HEK293 (cell line): ENCODE measurements at regions not wholly inside any gene's neighbourhood (a gene's known extent, or its start where the extent isn't known, plus 50 kb on each side); places are given as distances from the start of the nearest gene placed in this dataset.

Source experiments
- CTCF ChIA-PET: fragments of 350-600 bp; formaldehyde crosslinking; extraction: SDS; loops from one replicate; lab custom pipeline; 2021; ENCODE audit warnings: antibody characterized with exemption; lab: Yijun Ruan, JAX
- POLR2A ChIA-PET: fragments of 300-600 bp; formaldehyde crosslinking; extraction: SDS; loops from one replicate; lab custom pipeline; 2020; ENCODE audit warnings: antibody characterized with exemption, inconsistent platforms; lab: Yijun Ruan, JAX
- H3K27ac ChIP-seq: fragments of 200-500 bp; sonication (Bioruptor generic); 2 replicates; pipeline ENCODE4 v1.5.1; 2014; ENCODE audit warnings: low read depth, low read length, control low read depth, inconsistent platforms; ENCODE audit errors: extremely low read depth
- H3K36me3 ChIP-seq, 2 experiments: fragments of 200-500 bp in 1 of 2; sonication (Bioruptor generic) in 1 of 2; 1 replicate in 1 of 2; 2 replicates in 1 of 2; pipeline ENCODE4 v1.5.1; 2014 to 2017; ENCODE audit warnings: inconsistent platforms in 2 of 2, low read length in 2 of 2; ENCODE audit not compliant: control insufficient read depth in 2 of 2, insufficient read depth in 1 of 2
- H3K4me1 ChIP-seq: fragments of 200-500 bp; sonication (Bioruptor generic); 2 replicates; pipeline ENCODE4 v1.5.1; 2014; ENCODE audit warnings: mild to moderate bottlenecking, low read length, inconsistent platforms; ENCODE audit not compliant: control insufficient read depth, insufficient read depth
- H3K4me3 ChIP-seq: 2 replicates; pipeline ENCODE4 v1.5.1; 2011; ENCODE audit warnings: low read depth, mild to moderate bottlenecking, control low read depth, low read length, moderate library complexity
- H3K9me3 ChIP-seq: fragments of 200-500 bp; sonication (Bioruptor generic); 2 replicates; pipeline ENCODE4 v1.5.1; 2014; ENCODE audit warnings: low read depth, low read length, inconsistent platforms; ENCODE audit not compliant: control insufficient read depth, insufficient read depth
- BCL6B ChIP-seq: fragments of 450-650 bp; formaldehyde crosslinking; IDR thresholded peaks from 2 replicates; pipeline ENCODE4 v1.5.1; 2017; ENCODE audit warnings: missing biosample characterization, missing genetic modification characterization
- GFI1B ChIP-seq: fragments of 450-650 bp; formaldehyde crosslinking; IDR thresholded peaks from 2 replicates; pipeline ENCODE4 v1.5.1; 2016; ENCODE audit warnings: missing biosample characterization, missing genetic modification characterization
- HIC1 ChIP-seq: fragments of 450-650 bp; formaldehyde crosslinking; IDR thresholded peaks from 2 replicates; pipeline ENCODE4 v1.5.1; 2016; ENCODE audit warnings: missing biosample characterization, missing genetic modification characterization
- IKZF3 ChIP-seq: fragments of 450-650 bp; IDR thresholded peaks from 2 replicates; pipeline ENCODE4 v1.5.0; 2018; ENCODE audit warnings: missing biosample characterization, mild to moderate bottlenecking, missing genetic modification characterization, moderate library complexity
- KLF7 ChIP-seq: fragments of 450-650 bp; formaldehyde crosslinking; IDR thresholded peaks from 2 replicates; pipeline ENCODE4 v1.5.1; 2016; ENCODE audit warnings: missing biosample characterization, missing genetic modification characterization, borderline replicate concordance
- MEIS1 ChIP-seq: sonication (generic); formaldehyde crosslinking; IDR thresholded peaks from 2 replicates; pipeline ENCODE4 v1.8.1; 2022; ENCODE audit warnings: missing genetic modification reagents, mild to moderate bottlenecking, borderline replicate concordance
- SCRT1 ChIP-seq: fragments of 450-650 bp; formaldehyde crosslinking; IDR thresholded peaks from 2 replicates; pipeline ENCODE4 v1.5.1; 2016; ENCODE audit warnings: missing biosample characterization, missing genetic modification characterization, borderline replicate concordance
- ZBTB1 ChIP-seq: fragments of 450-650 bp; formaldehyde crosslinking; IDR thresholded peaks from 2 replicates; pipeline ENCODE4 v1.5.1; 2016; ENCODE audit warnings: missing biosample characterization, missing genetic modification characterization
- ZEB2 ChIP-seq: fragments of 450-650 bp; formaldehyde crosslinking; IDR thresholded peaks from 2 replicates; pipeline ENCODE4 v1.5.1; 2016; ENCODE audit warnings: missing biosample characterization, missing genetic modification characterization
- ZNF112 ChIP-seq: fragments of 450-650 bp; formaldehyde crosslinking; IDR thresholded peaks from 2 replicates; pipeline ENCODE4 v1.5.0; 2017; ENCODE audit warnings: missing biosample characterization, missing genetic modification characterization
- ZNF169 ChIP-seq: fragments of 450-650 bp; formaldehyde crosslinking; IDR thresholded peaks from 2 replicates; pipeline ENCODE4 v1.5.1; 2016; ENCODE audit warnings: missing biosample characterization, missing genetic modification characterization
- ZNF311 ChIP-seq: fragments of 450-650 bp; formaldehyde crosslinking; IDR thresholded peaks from 2 replicates; pipeline ENCODE4 v1.5.1; 2017; ENCODE audit warnings: missing biosample characterization, missing genetic modification characterization, borderline replicate concordance
- ZNF354C ChIP-seq: fragments of 450-650 bp; formaldehyde crosslinking; IDR thresholded peaks from 2 replicates; pipeline ENCODE4 v1.5.1; 2016; ENCODE audit warnings: missing biosample characterization, missing genetic modification characterization, low read depth, borderline replicate concordance
- ZNF555 ChIP-seq: fragments of 450-650 bp; formaldehyde crosslinking; conservative IDR thresholded peaks from 2 replicates; pipeline ENCODE4 v1.5.1; 2017; ENCODE audit warnings: missing biosample characterization, mild to moderate bottlenecking, missing genetic modification characterization, inconsistent platforms
- ZNF623 ChIP-seq: fragments of 450-650 bp; formaldehyde crosslinking; IDR thresholded peaks from 2 replicates; pipeline ENCODE4 v1.5.1; 2016; ENCODE audit warnings: missing biosample characterization, missing genetic modification characterization
- ZNF776 ChIP-seq: fragments of 450-650 bp; formaldehyde crosslinking; IDR thresholded peaks from 2 replicates; pipeline ENCODE4 v1.5.0; 2017; ENCODE audit warnings: missing biosample characterization, missing genetic modification characterization, borderline replicate concordance
- ZSCAN16 ChIP-seq: fragments of 450-650 bp; formaldehyde crosslinking; IDR thresholded peaks from 2 replicates; pipeline ENCODE4 v1.5.1; 2016; ENCODE audit warnings: missing biosample characterization, missing genetic modification characterization
- ZXDB ChIP-seq: fragments of 450-650 bp; formaldehyde crosslinking; IDR thresholded peaks from 2 replicates; pipeline ENCODE4 v1.5.1; 2016; ENCODE audit warnings: missing biosample characterization, missing genetic modification characterization

- ChIA-PET POLR2A (interaction anchor here (0.6 kb wide), 1 partner anchor 469 kb away, joined by 3 read pairs; no protein-coding TSS in a partner anchor), CTCF (no interaction called here)
- Histone ChIP-seq H3K36me3 (no peaks in the 10 kb centered on the region), H3K27ac (no peak overlapping the region), H3K4me1 (peaks cover 7% of the 10 kb centered on the region), H3K4me3 (no peak overlapping the region), H3K9me3 (no peaks in the 10 kb centered on the region)
- no peak for TF ChIP-seq HIC1
- TF ChIP-seq ZNF169 = no peak
- TF ChIP-seq ZNF112 (tag by site-specific recombination) = no peak
Observed at GRCh38 chr17:33892717-33893591, 362.1 kb upstream of the CCL2 start.

DNA sequence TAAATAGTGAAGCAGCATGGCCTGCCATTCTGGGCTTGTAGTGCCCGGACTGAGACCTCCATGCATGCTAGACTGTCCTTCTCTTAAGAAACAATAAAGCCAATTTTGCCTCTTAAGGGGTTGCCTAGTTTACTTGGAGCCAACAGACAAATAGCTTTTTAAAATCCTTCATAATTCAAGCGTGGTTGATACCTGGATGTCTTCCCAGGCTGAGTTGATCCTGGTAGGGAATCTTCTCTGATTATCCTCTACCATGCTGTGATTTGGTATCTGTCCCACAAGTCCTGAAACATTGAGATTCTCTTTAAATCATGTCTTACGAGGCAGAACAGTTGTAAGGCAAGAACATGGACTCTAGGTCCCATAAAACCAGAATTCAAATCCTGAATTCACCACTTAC, 359.6 kb upstream of the CCL2 start:
- CTCF ChIA-PET = no interaction called here
- TF ChIP-seq ZNF354C (tag by site-specific recombination) (no peak), KLF7 (tag by site-specific recombination) (no peak), ZXDB (tag by site-specific recombination) (no peak)
- Histone ChIP-seq H3K27ac (no peak overlapping the region), H3K4me1 (no peaks in the 10 kb centered on the region), H3K9me3 (no peaks in the 10 kb centered on the region), H3K36me3 (no peaks in the 10 kb centered on the region), H3K4me3 (no peak overlapping the region)
- POLR2A ChIA-PET = no interaction called here

DNA sequence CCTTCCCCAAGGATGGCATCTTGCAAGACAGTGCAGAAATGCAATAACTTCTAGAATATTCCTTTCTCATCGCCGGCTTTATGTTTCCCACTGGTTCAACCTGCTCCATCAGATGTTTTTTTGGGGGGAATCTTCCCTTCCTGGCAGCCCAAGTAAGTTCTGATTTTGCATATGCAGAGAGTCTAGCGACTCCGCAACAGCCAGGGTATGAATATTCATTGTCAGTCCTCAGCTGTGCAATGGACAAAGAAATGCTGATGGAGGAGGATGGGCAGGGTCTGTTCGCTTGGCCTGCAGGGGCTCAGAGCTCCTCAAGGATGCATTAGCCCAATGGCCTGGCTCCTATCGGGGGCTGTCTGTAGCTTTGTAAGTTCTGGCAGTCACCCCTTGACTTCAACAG, 358.8 kb upstream of the CCL2 start:
- ChIA-PET CTCF (no interaction called here), POLR2A (interaction anchor here (0.5 to 0.6 kb wide), 2 partner anchors 101 to 141 kb away, joined by 3 read pairs; no protein-coding TSS in a partner anchor)
- no peaks in the 10 kb centered on the region for H3K4me1 ChIP-seq
- H3K4me3 ChIP-seq = no peak overlapping the region
- TF ChIP-seq ZEB2 (tag by site-specific recombination) = no peak
- no peak for TF ChIP-seq ZSCAN16 (tag by site-specific recombination)
- no peak for TF ChIP-seq ZNF311 (tag by site-specific recombination)
- no peak for TF ChIP-seq SCRT1 (tag by site-specific recombination)
- H3K36me3 ChIP-seq = no peaks in the 10 kb centered on the region
- H3K9me3 ChIP-seq = no peaks in the 10 kb centered on the region
- H3K27ac ChIP-seq = no peak overlapping the region

DNA sequence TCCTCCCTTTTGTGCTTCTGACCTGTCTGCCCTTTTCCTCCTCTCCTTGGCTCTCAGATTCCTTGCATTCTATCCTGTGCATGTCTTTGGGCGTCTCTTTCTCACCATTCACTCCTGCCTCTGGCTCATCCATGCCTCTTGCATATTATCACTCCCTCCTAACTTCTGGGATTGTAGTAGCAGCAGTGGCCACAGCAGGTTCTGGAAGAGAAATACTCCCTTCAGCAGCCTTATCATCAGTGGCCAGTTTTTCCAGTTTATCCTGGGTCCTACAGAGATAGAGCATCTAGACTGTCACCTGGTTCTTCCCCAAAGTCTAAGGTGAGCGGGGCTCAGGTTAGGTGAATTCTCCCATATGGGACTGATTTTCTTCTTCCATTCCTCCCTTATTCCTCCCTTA, 354.0 kb upstream of the CCL2 start:
- TF ChIP-seq IKZF3 (tag by site-specific recombination) = no peak
- no peak for TF ChIP-seq ZNF555 (tag by site-specific recombination)
- TF ChIP-seq GFI1B (tag by site-specific recombination) = no peak
- TF ChIP-seq ZNF776 = no peak
- no peak for TF ChIP-seq BCL6B
- no peak for TF ChIP-seq ZNF623 (tag by site-specific recombination)
- TF ChIP-seq MEIS1 = no peak
- TF ChIP-seq ZBTB1 (tag by site-specific recombination) = no peak
- ChIA-PET POLR2A (no interaction called here), CTCF (no interaction called here)
- no peaks in the 10 kb centered on the region for H3K4me1 ChIP-seq
- no peaks in the 10 kb centered on the region for H3K9me3 ChIP-seq
- no peak overlapping the region for H3K27ac ChIP-seq
- H3K4me3 ChIP-seq = no peak overlapping the region
- no peaks in the 10 kb centered on the region for H3K36me3 ChIP-seq
